ENCODE measurements at regions not wholly inside any gene's neighbourhood (a gene's known extent, or its start where the extent isn't known, plus 50 kb on each side); places are given as distances from the start of the nearest gene placed in this dataset.

DNA sequence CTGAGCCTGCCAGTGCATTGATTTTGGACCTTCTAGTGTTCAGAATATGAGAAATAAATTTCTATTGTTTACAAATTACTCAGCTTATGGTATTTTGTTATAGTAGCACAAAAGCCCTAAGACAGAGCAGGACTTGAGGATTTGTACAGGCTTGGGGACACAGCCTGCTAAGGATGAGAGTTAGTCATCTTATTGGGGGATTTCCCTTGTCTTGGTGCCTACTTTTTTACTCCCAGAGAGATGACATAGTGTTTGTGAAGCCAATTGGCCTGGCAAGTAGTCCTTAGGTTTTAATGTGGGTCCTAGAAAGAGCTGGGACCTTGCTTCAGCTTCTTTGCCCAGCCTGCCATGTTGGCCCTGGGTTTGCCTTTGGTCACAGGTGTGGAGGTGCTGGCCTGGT, 364.0 kb downstream of the REEP3 start:
- intact Hi-C loops (cut with DNase I; ENCODE audit: low total_unique reads), result no loop called here
- H3K4me3 ChIP-seq, result no peak overlapping the region

DNA sequence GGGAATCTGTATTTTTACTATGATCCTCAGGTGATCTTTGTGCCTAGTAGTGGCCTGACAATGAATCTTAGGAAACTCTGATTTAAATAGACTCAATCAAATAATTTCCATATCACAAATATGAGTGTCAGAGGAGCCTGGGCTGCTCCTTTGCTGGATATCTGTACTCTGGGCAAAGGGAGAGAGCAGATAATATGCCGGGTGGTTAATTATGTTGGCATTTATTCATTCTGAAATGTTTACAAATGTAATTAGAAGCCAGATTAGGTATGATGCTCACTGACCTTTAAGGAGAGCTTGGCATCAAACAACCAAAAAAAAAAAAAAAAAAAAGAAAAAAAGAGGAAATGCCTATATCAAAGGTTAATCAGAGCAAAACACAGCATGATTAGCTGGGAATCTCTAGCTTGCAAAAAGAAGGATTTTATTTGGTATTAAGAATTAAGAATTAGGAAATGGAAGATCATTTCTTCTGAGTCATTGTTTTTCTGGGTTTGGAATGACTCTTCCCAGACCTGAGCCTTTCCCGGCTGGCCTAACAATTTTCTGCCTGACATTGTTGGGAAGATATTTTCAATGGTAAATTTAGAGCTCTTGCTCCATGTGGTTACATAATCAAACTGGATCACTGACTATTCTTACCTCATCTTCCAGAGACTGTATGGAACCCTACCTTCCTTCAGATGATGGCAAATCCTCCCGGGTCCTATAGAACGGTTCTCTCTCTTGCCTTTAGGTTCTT, 365.3 kb downstream of the REEP3 start:
- no peaks in the 10 kb centered on the region for H3K9me3 ChIP-seq
- no peak for DNase-seq
- no peaks in the 10 kb centered on the region for H3K27me3 ChIP-seq
- no peak overlapping the region for H3K4me3 ChIP-seq
- intact Hi-C loops (cut with DNase I; ENCODE audit: low total_unique reads), result no loop called here
- H3K36me3 ChIP-seq, result no peaks in the 10 kb centered on the region
- TF ChIP-seq, protein P1, sequence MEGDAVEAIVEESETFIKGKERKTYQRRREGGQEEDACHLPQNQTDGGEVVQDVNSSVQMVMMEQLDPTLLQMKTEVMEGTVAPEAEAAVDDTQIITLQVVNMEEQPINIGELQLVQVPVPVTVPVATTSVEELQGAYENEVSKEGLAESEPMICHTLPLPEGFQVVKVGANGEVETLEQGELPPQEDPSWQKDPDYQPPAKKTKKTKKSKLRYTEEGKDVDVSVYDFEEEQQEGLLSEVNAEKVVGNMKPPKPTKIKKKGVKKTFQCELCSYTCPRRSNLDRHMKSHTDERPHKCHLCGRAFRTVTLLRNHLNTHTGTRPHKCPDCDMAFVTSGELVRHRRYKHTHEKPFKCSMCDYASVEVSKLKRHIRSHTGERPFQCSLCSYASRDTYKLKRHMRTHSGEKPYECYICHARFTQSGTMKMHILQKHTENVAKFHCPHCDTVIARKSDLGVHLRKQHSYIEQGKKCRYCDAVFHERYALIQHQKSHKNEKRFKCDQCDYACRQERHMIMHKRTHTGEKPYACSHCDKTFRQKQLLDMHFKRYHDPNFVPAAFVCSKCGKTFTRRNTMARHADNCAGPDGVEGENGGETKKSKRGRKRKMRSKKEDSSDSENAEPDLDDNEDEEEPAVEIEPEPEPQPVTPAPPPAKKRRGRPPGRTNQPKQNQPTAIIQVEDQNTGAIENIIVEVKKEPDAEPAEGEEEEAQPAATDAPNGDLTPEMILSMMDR (IDR thresholded peaks at IDR 0.05), result no peak
- no peaks in the 10 kb centered on the region for H3K4me1 ChIP-seq
- no peak overlapping the region for H3K27ac ChIP-seq

More for the DNA sequence above, 364.0 kb downstream of the REEP3 start:
- Histone ChIP-seq H3K27ac (no peak overlapping the region), H3K27me3 (no peaks in the 10 kb centered on the region), H3K9me3 (no peaks in the 10 kb centered on the region), H3K4me1 (no peaks in the 10 kb centered on the region), H3K36me3 (no peaks in the 10 kb centered on the region)
- TF ChIP-seq, protein P1 (IDR thresholded peaks at IDR 0.05), result no peak
- no peak for DNase-seq

DNA sequence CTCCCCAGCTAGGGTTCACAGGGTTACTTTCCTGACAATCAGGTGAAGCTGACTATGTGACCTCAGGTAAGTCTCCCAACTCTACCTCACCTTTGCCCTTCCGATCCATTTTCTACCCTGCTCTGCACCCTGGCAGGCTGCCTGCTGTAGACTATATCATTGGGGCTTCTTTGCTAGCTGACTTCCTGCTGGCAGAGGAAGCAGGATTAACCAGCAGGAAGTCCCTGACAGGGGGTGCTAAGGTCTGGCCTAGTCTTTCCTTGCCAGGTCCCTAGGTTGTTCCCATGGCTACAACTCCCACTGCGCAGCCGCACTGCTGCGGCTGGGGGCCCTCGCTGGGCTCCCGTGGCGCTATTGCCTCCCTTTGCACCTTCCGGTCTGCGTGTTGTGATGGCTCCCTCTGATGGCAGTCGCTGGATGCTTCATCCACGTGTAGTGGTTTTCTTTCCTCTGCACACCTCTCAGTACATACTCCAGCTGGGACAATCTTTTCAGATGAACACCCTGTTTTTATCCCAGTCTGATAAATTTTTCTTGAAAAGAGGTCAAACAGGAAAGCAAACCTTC, 365.9 kb downstream of the REEP3 start:
- TF ChIP-seq, protein P1 (IDR thresholded peaks at IDR 0.05), result no peak
- Histone ChIP-seq H3K36me3 (no peaks in the 10 kb centered on the region), H3K27me3 (no peaks in the 10 kb centered on the region), H3K4me3 (no peak overlapping the region), H3K9me3 (no peaks in the 10 kb centered on the region), H3K27ac (no peak overlapping the region), H3K4me1 (no peaks in the 10 kb centered on the region)
- intact Hi-C loops (cut with DNase I; ENCODE audit: low total_unique reads), result no loop called here
- no peak for DNase-seq

DNA sequence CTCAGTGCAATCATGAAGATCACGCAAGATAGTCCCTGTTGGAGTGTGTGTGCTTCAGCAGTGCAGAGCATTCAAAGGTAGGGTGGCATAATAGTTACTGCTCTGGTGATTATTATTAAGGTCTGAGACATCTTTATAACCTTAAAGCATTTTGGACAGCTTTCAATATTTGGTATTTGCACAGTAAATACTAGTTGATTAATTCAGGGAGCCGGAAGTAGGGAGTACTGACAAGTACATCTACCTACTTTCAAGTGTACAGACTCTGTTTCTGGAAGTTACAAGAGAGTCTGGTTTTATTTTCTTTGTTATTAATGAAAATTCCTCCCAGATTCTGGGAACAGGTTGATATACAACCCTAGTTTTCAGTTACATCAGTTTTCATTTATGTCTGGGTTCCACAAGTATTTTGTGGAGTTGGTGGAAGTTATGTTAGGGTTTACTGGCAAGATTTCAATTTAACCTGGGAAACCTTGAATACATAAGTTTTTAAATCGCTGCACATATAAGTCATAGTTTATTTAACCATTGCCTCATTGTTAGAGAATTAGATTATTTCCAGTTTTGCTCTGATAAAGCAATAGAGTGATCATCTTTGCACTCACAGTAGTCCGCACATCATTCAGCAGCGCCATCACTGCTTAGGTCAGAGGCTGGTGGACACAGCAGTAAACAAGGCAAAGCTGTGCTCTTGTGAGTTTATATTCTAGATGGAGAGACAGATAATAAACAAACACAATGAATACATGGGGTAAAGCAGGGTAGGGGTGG, 366.6 kb downstream of the REEP3 start:
- TF ChIP-seq, protein P1 (IDR thresholded peaks at IDR 0.05), result no peak
- no peaks in the 10 kb centered on the region for H3K9me3 ChIP-seq
- no peak for DNase-seq
- intact Hi-C loops (cut with DNase I; ENCODE audit: low total_unique reads), result no loop called here
- H3K4me3 ChIP-seq, result no peak overlapping the region
- H3K27me3 ChIP-seq, result no peaks in the 10 kb centered on the region
- no peaks in the 10 kb centered on the region for H3K36me3 ChIP-seq
- no peaks in the 10 kb centered on the region for H3K4me1 ChIP-seq
- no peak overlapping the region for H3K27ac ChIP-seq

DNA sequence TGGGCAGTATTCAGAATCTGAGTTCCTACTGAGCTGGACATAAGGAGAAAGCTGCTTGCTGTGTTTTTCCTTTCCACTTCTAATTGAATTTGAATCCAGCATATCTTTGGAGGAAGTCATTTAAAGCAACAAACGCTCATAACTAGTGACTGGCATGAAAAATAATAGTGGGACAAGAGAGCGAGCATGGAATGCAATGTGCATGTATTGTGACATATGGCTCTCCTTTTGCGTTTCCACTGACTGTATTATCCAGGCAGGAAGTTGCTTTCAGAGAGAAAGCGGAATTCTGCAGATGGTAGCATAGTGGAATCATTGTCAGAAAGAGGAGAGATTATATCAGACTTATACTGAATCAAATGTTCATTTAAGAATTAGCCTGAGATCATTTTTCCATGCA, 368.6 kb downstream of the REEP3 start:
- no peaks in the 10 kb centered on the region for H3K4me1 ChIP-seq
- intact Hi-C loops (cut with DNase I; ENCODE audit: low total_unique reads), result no loop called here
- no peaks in the 10 kb centered on the region for H3K27me3 ChIP-seq
- TF ChIP-seq, protein P1 (IDR thresholded peaks at IDR 0.05), result no peak
- H3K9me3 ChIP-seq, result no peaks in the 10 kb centered on the region
- no peak for DNase-seq
- H3K36me3 ChIP-seq, result no peaks in the 10 kb centered on the region
- no peak overlapping the region for H3K4me3 ChIP-seq
- H3K27ac ChIP-seq, result no peak overlapping the region
